GM12872 (cell line): ENCODE measurements at regions not wholly inside any gene's neighbourhood (a gene's known extent, or its start where the extent isn't known, plus 50 kb on each side); places are given as distances from the start of the nearest gene placed in this dataset.

Experiments
- TF ChIP-seq, protein P1 (sequence below): IDR thresholded peaks from 3 replicates; pipeline ENCODE4 v1.5.1; 2011; ENCODE audit warnings: low read depth, mild to moderate bottlenecking, low read length, moderate library complexity; ENCODE audit not compliant: insufficient read depth

- TF ChIP-seq, protein P1, sequence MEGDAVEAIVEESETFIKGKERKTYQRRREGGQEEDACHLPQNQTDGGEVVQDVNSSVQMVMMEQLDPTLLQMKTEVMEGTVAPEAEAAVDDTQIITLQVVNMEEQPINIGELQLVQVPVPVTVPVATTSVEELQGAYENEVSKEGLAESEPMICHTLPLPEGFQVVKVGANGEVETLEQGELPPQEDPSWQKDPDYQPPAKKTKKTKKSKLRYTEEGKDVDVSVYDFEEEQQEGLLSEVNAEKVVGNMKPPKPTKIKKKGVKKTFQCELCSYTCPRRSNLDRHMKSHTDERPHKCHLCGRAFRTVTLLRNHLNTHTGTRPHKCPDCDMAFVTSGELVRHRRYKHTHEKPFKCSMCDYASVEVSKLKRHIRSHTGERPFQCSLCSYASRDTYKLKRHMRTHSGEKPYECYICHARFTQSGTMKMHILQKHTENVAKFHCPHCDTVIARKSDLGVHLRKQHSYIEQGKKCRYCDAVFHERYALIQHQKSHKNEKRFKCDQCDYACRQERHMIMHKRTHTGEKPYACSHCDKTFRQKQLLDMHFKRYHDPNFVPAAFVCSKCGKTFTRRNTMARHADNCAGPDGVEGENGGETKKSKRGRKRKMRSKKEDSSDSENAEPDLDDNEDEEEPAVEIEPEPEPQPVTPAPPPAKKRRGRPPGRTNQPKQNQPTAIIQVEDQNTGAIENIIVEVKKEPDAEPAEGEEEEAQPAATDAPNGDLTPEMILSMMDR: no peak
Observed at GRCh38 chr18:27250471-27250870, 65.4 kb upstream of the CHST9 start.

DNA sequence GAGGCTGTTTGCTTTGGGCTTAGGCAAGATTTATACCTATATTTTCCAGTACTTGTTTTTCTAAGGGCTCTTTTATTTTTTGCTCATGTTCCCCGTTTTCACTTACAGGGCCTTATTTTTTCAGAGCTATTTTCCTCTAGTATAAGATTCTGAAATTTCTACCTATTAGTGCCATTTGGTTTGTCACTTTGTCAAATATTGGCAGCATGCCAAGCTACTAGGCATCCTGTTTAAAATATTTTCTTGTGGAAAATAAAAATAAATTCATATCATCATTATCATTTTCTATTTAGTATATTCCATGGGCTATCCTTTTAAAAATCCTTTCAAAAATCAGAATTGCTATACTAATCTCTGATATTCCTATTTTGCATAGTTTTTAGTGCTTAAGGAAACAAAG is 64.8 kb upstream of the CHST9 start:
- TF ChIP-seq, protein P1: no peak

GRCh38 chr18:27244259-27244658 is 59.2 kb upstream of the CHST9 start:
- TF ChIP-seq, protein P1: no peak

GRCh38 chr18:27242392-27243047 is 57.4 kb upstream of the CHST9 start:
- TF ChIP-seq, protein P1: no peak

DNA sequence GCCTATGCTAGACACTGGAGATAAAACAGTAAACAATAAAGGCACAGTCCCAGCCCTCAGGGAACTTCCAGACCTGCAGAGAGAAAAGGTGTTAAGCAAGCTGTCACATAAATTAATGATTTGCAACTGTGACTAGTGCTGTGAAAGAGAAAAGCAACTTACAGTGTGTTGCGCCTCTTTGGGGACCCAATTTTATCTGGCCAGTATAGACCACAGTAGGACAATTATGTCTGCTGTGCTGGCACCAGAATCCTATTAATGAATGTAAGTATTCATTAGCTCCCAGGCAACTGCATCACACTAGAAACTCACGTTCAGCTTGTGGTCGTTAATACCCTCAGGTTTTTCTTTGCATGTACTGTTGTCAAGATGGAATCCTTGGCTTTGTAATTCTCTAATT is 55.3 kb upstream of the CHST9 start:
- TF ChIP-seq, protein P1: no peak

- TF ChIP-seq, protein P1: no peak
Observed at GRCh38 chr18:27239669-27240068, 54.6 kb upstream of the CHST9 start.

DNA sequence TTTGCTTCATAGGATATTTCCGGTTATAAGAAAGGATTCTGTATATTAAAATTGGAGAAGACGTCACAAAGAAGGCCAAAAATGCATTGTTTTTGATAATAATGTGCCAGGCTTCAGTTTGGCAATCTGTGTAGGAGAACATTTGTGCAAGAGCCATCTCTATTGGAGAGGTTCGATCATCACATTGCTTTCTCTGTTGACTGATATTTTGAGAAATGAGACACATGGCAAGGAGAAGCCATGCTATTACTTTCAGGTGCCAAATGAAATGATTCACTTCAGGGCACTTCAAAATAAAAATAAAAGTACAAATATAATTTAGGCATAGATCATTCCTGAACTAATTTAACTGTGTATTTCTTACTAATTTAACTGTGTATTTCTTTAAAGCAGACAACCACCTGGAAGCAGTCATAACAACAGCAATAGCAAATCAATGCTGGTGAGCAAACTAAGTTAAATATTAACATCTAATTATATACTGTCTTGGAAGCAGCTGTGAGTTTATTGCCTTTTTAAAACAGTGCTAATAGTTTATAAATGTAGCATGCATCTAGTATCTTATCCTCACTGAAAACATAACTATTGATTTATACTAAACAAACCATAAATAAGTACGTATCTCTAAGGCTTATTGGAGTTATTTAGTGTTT is 50.2 kb upstream of the CHST9 start:
- TF ChIP-seq, protein P1: no peak
